Fibroblast of lung (primary cell): ENCODE measurements at regions not wholly inside any gene's neighbourhood (a gene's known extent, or its start where the extent isn't known, plus 50 kb on each side); places are given as distances from the start of the nearest gene placed in this dataset.
"Not testable (repeated sequence)": the region's sequence is repeated elsewhere in the genome, so short reads cannot be mapped to it uniquely, and the experiment has no call there.

Experiments
- DNase-seq, 2 donors: peaks; one replicate each; pipeline versions ENCODE4 v3.0.0 to v3.0.0-alpha.2; 2010; ENCODE audit warnings: low read depth in 2 of 2
- H2AFZ ChIP-seq: 2 replicates; pipeline ENCODE4 v1.5.1; 2012; ENCODE audit warnings: low read length, control low read depth, inconsistent platforms
- H3K27ac ChIP-seq: 2 replicates; pipeline ENCODE4 v1.5.1; 2011; ENCODE audit warnings: low read length, control low read depth; ENCODE audit not compliant: insufficient read depth
- H3K27me3 ChIP-seq: 2 replicates; pipeline ENCODE4 v1.5.1; 2011; ENCODE audit warnings: mild to moderate bottlenecking, low read length; ENCODE audit not compliant: control insufficient read depth, insufficient read depth
- H3K36me3 ChIP-seq: 2 replicates; pipeline ENCODE4 v1.5.1; 2011; ENCODE audit warnings: low read length; ENCODE audit not compliant: control insufficient read depth, insufficient read depth
- H3K4me1 ChIP-seq: 2 replicates; pipeline ENCODE4 v1.5.1; 2011; ENCODE audit warnings: low read length; ENCODE audit not compliant: control insufficient read depth, insufficient read depth; ENCODE audit errors: extremely low read depth
- H3K4me2 ChIP-seq: 2 replicates; pipeline ENCODE4 v1.5.1; 2011; ENCODE audit warnings: low read length, control low read depth; ENCODE audit not compliant: insufficient read depth; ENCODE audit errors: extremely low read depth
- H3K4me3 ChIP-seq, 4 experiments: fragments of 200-600 bp in 1 of 4; sonication (generic) in 1 of 4; replicated peaks in 1 of 4; 2 replicates each; pipeline ENCODE4 v1.5.1; 2011 to 2016; ENCODE audit warnings: low read length in 4 of 4, low read depth in 3 of 4, mild to moderate bottlenecking in 3 of 4, control low read depth in 2 of 4, inconsistent platforms in 1 of 4, mixed read lengths in 1 of 4; ENCODE audit not compliant: insufficient read depth in 1 of 4; ENCODE audit errors: control extremely low read depth in 1 of 4
- H3K79me2 ChIP-seq: 2 replicates; pipeline ENCODE4 v1.5.1; 2012; ENCODE audit warnings: mild to moderate bottlenecking, low read length, inconsistent platforms; ENCODE audit not compliant: control insufficient read depth, insufficient read depth
- H3K9ac ChIP-seq: 2 replicates; pipeline ENCODE4 v1.5.1; 2011; ENCODE audit warnings: mild to moderate bottlenecking, low read length, control low read depth; ENCODE audit not compliant: insufficient read depth
- H3K9me3 ChIP-seq: 2 replicates; pipeline ENCODE4 v1.5.1; 2012; ENCODE audit warnings: low read depth, low read length; ENCODE audit not compliant: control insufficient read depth, insufficient read depth
- H4K20me1 ChIP-seq: 2 replicates; pipeline ENCODE4 v1.5.1; 2011; ENCODE audit warnings: low read length; ENCODE audit not compliant: control insufficient read depth, insufficient read depth; ENCODE audit errors: extremely low read depth
- EZH2 ChIP-seq: IDR thresholded peaks from 2 replicates; pipeline ENCODE4 v1.5.1; 2012; ENCODE audit warnings: low read length, control low read depth, mild to moderate bottlenecking; ENCODE audit errors: missing control alignments
- TF ChIP-seq, protein P1 (sequence below), 2 donors: IDR thresholded peaks in 1 of 2; conservative IDR thresholded peaks in 1 of 2; 1 replicate in 1 of 2; 2 replicates in 1 of 2; pipeline ENCODE4 v1.5.1; 2011 to 2012; ENCODE audit warnings: low read length in 2 of 2, control low read depth in 1 of 2, inconsistent platforms in 1 of 2, low read depth in 1 of 2, mild to moderate bottlenecking in 1 of 2

GRCh38 chr1:245070836-245071615 is 83.8 kb upstream of the KIF26B start:
- TF ChIP-seq, protein P1, sequence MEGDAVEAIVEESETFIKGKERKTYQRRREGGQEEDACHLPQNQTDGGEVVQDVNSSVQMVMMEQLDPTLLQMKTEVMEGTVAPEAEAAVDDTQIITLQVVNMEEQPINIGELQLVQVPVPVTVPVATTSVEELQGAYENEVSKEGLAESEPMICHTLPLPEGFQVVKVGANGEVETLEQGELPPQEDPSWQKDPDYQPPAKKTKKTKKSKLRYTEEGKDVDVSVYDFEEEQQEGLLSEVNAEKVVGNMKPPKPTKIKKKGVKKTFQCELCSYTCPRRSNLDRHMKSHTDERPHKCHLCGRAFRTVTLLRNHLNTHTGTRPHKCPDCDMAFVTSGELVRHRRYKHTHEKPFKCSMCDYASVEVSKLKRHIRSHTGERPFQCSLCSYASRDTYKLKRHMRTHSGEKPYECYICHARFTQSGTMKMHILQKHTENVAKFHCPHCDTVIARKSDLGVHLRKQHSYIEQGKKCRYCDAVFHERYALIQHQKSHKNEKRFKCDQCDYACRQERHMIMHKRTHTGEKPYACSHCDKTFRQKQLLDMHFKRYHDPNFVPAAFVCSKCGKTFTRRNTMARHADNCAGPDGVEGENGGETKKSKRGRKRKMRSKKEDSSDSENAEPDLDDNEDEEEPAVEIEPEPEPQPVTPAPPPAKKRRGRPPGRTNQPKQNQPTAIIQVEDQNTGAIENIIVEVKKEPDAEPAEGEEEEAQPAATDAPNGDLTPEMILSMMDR (conservative IDR thresholded peaks at IDR 0.05 in 1 of 2, IDR thresholded peaks at IDR 0.05 in 1 of 2; ENCODE audit: low read depth in 1 of 2, low read length in 2 of 2) = no peak
- no peak for TF ChIP-seq EZH2

GRCh38 chr1:245067257-245067656 is 87.5 kb upstream of the KIF26B start:
- TF ChIP-seq EZH2 = no peak
- TF ChIP-seq, protein P1 (conservative IDR thresholded peaks at IDR 0.05 in 1 of 2, IDR thresholded peaks at IDR 0.05 in 1 of 2; ENCODE audit: low read depth in 1 of 2, low read length in 2 of 2) = no peak
- no peaks in the 10 kb centered on the region for H3K27me3 ChIP-seq
- H3K79me2 ChIP-seq = no peaks in the 10 kb centered on the region
- no peak overlapping the region for H2AFZ ChIP-seq
- no peak overlapping the region for H3K4me2 ChIP-seq
- no peaks in the 10 kb centered on the region for H3K9me3 ChIP-seq
- H3K4me3 ChIP-seq = no peak overlapping the region
- H3K4me1 ChIP-seq = no peaks in the 10 kb centered on the region
- H4K20me1 ChIP-seq = no peaks in the 10 kb centered on the region
- no peak overlapping the region for H3K9ac ChIP-seq
- H3K36me3 ChIP-seq = no peaks in the 10 kb centered on the region
- DNase-seq = peak; percentile 39 to 60
- no peak overlapping the region for H3K27ac ChIP-seq

More at GRCh38 chr1:245070836-245071615, 83.8 kb upstream of the KIF26B start:
- Histone ChIP-seq H3K4me1 (no peaks in the 10 kb centered on the region), H3K27me3 (no peaks in the 10 kb centered on the region), H4K20me1 (no peaks in the 10 kb centered on the region), H3K4me3 (no peak overlapping the region), H2AFZ (no peak overlapping the region), H3K79me2 (no peaks in the 10 kb centered on the region), H3K9me3 (no peaks in the 10 kb centered on the region), H3K27ac (no peak overlapping the region), H3K4me2 (no peak overlapping the region), H3K36me3 (no peaks in the 10 kb centered on the region), H3K9ac (no peak overlapping the region)
- no peak for DNase-seq

DNA sequence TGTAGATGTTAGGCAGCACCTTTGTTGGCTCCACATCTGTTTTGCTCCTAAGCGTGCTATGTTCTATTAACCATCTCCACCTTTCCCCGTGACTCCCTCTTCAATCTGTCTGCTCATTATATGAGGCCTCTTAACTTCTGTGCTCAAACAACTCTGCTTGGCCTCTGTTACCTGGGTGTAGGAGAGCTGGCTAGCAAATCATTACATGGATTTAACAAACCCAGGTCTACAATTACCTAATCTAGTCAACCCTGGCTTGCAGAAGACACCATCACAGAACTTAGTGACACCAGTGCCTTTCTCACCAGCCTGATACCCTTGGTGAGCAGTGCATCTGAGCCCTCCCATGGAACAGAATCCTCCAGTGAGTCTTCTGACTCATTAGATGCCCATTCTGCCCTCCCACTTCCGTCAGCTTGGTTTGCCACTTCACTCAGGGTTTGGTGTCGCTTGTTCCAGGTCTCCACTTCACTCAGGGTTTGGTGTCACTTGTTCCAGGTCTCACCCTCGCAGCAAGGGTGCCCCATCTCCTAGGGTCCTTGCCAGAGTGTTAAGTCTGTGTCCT is 92.0 kb upstream of the KIF26B start:
- Histone ChIP-seq H3K79me2 (no peaks in the 10 kb centered on the region), H2AFZ (no peak overlapping the region), H3K27me3 (no peaks in the 10 kb centered on the region), H3K9me3 (no peaks in the 10 kb centered on the region), H4K20me1 (no peaks in the 10 kb centered on the region), H3K36me3 (no peaks in the 10 kb centered on the region), H3K4me1 (no peaks in the 10 kb centered on the region), H3K4me2 (no peak overlapping the region), H3K27ac (no peak overlapping the region), H3K4me3 (no peak overlapping the region), H3K9ac (no peak overlapping the region)
- TF ChIP-seq EZH2 = no peak
- TF ChIP-seq, protein P1 (conservative IDR thresholded peaks at IDR 0.05 in 1 of 2, IDR thresholded peaks at IDR 0.05 in 1 of 2; ENCODE audit: low read depth in 1 of 2, low read length in 2 of 2) = no peak
- no peak for DNase-seq

GRCh38 chr1:245061808-245062207 is 93.0 kb upstream of the KIF26B start:
- H3K79me2 ChIP-seq, H3K36me3 ChIP-seq, H3K9me3 ChIP-seq, H3K4me2 ChIP-seq, H3K9ac ChIP-seq, H4K20me1 ChIP-seq, H3K27me3 ChIP-seq, DNase-seq, H3K4me1 ChIP-seq, H3K4me3 ChIP-seq, H2AFZ ChIP-seq, H3K27ac ChIP-seq: not testable (repeated sequence)
